GM21723 (cell line): ENCODE measurements at regions not wholly inside any gene's neighbourhood (a gene's known extent, or its start where the extent isn't known, plus 50 kb on each side); places are given as distances from the start of the nearest gene placed in this dataset.

Source experiments
- ATAC-seq: cut with Tn5 transposase; IDR thresholded peaks from one replicate; pipeline ENCODE4 v1.9.1; 2021; ENCODE audit warnings: mild to moderate bottlenecking, moderate library complexity; ENCODE audit not compliant: unreplicated experiment

DNA sequence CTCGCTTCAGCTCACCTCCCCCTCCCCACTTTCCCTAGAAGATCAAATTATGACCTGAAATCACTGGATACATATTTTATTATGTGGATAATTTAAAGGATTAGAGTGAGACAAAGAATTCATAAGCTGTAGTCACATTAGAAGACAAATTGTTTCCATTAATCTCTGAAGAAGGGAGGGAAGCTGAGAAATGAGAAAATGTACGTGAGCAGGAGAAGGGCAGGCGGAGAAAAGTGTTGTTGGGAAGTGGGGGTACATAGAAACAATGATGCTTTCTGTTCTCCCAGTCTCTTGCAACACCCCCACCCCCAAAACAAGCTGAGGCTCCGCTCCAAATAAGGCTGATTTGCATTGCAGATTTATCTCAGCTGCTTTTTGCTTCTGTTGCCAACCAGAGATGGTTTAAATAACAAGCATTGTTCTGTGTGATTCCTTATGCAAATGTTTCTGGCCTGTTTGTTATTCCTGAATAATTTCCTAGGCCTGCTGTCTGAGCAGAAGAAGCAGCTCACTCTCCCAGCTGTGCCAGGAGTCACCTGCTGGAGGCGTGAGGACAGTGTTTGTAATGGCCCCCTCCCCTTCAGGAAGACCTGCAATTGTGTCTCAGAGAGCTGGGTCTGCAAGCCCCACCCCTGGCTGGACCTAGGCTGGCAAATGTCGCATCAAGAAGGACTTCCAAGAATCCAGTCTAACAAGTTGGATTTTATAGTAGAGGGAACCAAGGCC is 121.8 kb upstream of the TNR start:
- ATAC-seq = no peak

DNA sequence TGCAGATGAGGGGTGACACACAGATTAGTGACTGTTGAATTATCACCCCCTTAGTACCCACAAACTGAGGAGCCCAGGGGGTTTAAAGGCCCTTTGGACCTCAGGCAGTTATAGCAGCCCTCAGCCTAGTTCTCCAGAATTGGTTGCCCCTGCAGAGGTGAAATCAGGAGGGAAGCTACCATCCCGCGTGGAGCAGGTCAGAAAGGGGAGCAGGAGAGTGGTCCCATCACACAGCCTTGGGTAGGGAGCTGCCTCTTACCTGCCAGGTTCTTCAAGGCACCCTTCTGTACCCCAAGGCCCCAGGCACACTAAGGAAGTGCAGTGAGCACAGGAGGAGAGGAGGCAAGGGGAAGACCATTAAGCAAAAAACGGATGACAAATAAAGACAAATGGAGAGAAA is 121.2 kb upstream of the TNR start:
- ATAC-seq = no peak

DNA sequence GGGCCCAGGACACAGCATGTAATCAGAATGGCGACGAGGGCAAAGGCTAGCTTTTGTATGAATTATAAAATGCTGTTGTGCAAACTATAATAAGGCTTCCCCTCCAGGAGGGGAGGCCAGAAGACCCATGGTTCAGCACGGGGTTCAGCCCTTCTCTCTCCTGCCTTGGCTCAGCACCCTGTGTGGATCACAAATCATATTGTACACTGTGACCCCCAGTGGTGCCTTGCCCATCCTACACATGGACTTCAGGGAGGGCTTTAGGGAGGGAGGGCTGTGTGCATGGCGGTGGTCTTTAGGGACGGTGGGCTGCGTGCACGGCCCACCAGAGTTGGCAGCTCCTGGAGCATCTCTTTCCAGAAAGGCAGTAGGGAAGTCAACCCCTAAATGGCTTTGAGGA is 120.8 kb upstream of the TNR start:
- no peak for ATAC-seq

DNA sequence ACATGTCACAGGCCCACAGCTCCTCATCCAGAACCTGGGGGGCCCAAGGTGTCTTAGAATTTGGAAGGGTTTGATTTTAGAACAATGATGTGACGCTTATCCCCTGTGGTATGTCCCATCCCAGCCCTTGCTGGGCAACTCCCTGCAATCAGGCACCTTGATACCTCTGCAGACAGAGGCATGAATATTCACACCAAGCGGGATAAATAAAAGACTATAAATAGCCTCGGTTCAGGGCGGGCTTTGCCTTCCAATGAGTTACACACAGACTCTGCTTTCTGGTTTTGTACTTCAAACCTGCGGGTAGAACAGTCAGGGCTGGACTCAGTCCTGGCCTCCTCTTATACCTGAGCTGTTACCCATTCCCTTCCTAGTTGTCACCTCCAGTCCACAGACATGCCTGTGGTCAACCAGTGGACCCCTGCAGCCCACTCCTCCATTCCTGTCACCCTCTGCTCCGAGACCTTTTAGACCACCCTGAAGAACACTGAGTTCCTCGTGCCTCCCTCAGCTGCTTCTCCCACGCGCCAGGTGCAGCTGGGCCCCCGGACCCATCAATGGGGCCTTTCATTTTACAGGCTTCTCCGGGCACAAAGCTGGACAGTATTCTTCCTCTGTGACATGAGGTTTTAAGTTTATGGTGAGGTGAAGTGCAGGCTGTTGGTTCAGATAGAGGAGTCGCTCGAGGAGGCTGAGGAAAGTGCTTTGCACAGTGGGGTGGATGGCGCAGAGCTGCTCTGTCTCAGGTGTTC is 120.1 kb upstream of the TNR start:
- no peak for ATAC-seq

DNA sequence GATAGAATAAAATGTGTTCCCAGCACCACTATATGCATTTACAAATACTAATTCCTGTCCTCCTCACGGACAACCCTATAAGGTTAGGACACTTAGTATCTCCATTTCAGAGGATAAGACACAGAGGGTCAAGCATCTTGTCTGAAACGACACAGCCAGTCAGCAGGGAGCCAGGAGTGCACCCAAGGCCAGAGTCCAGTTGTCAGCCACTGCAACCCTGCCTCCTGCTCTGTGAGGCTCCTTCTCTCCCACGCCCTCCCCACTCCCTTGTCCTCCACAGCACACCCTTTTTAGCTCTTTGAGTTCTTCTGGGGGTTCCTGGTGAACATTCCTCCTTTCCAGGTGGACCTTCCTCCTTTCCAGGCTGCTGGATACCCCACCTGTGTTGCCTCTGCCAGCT is 119.0 kb upstream of the TNR start:
- no peak for ATAC-seq

DNA sequence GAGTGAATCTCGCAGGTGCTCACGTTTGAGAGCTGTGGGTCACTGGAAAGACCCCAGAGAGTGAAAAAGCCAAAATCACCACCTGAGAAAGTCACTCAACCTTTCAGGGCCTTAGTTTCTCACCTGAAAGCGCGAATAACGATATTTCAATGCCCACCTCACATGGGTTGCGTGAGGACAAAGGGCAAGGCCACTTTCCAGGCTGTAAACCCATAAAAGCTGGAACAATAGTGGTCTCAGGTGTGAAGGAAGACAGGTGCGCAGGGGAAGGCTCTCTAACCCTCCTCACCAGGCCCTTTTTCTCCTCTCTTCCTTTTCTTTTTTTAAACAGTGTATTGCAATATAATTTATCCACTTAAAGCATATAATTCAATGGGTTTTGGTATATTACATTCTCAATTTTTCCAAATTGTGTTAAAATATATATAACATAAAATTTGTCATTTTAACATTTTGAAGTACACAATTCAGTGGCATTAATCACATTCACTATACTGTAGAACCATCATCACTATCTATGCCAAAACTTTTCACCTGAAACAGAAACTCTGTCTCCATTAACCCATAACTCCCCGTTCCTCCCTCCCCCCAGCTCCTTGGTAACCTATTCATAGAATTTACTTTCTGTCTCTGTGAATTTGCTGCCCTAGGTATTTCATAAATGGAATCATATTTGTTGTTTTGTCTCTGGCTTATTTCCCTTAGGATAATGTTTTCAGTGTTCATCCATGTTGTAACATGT is 118.4 kb upstream of the TNR start:
- no peak for ATAC-seq

DNA sequence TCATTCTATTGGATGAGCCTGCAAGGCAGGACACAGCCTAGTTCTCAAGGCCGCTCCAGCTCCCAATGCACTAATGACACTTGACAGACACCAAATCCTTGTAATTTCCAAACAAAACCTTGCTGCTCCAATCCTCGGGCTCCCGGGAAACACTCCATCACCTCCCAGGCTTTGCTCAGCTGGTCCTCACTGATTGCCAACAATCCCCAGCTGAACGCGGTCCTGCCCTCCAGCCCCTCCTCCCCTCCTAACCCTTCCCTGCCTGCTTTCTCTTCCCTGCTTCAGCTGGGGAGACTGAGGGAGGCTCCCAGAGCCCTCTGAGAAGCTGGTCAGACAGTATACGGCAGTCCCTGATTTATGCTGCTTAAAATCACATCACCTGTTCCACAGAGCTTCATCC is 114.4 kb upstream of the TNR start:
- ATAC-seq = no peak

DNA sequence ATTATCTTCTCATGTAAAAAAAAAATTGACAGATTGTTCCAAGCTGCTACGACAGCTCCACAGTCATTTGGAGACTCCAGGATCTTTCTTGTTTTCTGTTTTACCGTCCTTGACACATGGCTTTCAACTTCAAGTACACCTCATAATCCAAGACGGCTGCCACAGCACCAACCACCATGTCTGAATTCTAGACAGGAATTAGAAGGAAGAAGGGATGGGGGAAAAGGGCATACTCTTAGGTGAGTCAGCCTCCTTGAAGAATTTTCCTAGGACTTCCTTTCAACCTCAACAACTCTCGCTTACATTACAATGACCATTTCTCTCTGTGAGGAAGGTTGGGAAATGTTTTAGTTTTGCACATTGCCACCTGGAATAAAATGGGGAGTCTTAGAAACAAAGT is 110.3 kb upstream of the TNR start:
- ATAC-seq = no peak

DNA sequence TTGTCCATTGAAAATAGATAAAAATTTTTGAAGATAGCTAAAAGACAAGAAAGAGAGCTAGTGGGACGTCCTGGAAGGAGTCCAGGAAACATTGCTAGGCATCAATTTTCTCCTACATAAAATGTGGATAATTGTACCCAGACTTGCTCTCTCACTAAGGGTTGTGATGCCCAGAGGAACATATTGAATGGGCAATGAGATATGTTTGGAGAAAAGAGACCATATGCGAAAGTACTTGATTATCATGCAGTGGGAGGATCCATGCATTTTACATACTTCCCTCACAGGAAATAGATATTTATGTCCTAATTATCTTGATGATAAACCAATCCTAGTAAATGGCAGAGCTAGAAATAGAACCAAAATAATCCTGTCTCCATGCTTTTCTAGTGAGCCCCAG is 108.4 kb upstream of the TNR start:
- no peak for ATAC-seq

DNA sequence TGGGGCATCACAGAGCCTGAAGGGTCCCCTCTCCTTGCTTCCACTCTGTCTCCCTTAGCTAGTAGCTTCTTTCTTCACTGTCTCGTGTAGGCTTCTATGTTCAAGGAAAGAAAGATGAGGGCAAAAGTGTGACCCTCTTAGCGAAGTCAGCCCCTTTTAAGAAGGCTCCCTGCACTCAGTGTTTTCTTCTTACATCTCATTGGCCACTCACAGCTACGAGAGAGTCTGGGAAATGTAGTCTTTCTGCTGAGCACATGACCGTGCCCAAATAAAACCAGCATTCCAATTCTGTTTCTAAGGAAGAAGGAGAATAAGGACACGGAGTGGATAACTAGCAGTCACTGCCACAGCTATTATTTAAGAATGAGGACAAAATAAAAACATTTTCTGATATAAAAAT is 104.9 kb upstream of the TNR start:
- no peak for ATAC-seq

DNA sequence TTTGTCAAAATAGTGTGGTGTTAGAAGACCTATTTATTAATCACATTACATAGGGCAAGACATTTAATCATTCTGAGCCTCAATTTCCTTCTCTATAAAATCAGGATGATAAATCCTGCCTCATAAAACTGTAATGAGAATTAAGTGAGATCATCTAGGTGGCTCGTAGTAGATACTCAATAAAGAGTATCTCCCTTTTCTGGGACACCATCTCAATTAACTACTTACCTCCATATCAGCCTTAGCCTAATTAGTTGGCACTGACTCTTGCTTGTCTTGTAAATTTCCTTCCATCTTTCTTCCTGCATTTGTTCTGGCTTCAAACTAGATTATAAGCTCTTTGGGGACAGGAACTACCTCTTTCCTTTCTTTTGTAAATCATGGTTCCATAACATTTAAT is 102.6 kb upstream of the TNR start:
- ATAC-seq = no peak

DNA sequence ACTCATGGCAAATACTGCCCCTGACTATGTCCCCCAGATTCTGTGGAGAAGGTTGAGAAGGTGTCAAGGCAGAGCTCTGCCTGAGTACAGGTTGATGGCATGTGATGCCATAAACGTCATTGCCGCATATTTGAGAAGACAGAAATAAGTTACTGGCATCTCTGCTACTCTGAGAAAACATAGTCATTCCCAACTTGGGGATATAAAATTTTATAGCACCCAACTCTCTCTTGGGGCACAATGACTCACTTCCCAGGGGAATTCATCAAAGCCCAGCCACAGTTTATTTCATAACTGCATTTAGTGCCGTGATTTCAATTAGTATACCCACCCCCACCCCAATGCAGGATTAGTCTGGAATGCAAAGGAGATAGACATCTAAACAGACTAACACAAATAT is 101.9 kb upstream of the TNR start:
- no peak for ATAC-seq

DNA sequence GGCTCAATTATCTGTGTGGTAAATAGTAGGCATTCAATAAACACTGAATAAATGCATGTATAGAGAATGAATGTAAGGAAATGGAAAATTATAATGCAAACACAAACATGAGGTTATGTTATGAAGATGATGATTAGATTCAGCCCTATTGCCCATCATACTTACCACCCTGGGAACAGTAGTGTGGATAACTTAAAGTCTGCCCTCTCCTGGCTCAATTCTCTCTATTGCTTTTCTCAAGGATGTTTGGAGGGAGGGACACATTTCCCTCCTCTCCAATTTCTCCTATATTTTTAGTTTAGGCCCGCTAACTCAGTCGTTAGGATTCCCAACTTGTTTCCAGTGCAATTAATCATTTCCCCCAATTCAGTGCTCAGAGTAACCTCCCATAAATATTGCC is 101.5 kb upstream of the TNR start:
- no peak for ATAC-seq

DNA sequence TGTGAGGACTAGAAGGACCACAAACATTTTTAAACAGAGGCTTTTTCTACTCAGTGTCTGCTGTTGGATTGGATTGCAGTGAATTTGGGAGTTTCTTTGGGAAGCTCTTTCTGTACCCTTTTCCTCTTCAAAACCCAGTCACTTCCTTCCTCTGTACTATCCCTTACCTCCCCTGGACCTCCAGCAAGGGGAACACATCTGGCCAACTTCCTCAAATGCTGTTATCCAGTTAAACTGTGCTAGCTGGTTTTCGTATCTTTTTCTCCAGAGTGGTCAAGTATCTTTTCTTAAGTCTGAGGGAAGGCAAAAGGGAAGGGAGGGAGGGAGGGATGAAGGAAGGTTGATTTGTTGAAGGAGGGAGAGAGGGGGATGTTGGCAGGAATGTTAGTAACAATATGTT is 99.2 kb upstream of the TNR start:
- ATAC-seq = no peak

DNA sequence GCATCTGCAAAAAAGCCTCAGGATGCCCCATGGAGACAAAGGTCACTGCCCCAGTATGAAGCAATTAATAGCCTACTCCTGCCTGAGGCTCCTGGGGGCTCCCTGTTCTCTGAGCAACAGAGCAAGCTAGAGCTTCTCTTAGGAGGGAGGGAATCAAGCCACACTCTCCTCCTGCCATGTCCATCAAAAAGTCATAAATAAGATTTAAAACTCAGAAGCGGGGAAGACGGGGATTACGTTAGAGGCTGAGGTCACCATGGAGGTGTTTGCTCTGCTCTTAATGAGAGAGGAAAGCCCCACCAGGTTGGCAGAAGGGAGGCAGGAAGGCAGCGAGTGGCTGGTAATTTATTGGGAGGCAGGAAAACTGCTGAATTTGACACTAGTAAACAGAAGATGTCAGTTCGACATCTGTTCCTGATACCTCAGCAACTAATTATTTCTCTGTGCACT is 98.4 kb upstream of the TNR start:
- ATAC-seq = no peak

DNA sequence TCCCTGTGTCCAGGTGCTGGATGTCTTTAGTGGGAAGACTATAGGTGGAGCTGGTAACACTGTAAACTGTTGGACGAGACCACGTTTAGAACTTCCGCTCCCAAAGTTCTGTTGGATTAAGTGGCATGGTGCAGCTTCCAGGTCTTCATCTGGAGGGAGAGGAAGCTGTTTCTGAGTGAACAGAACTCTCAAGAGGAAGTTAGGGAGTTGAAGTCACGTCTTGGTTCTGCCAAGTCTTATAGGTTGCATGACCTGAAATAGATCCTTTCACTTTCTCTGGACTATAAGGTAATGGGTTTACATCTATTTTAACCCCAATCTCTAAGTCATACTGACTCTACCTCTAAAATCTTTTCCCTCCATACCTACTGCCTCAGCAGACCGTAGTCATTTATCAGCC is 97.4 kb upstream of the TNR start:
- no peak for ATAC-seq

DNA sequence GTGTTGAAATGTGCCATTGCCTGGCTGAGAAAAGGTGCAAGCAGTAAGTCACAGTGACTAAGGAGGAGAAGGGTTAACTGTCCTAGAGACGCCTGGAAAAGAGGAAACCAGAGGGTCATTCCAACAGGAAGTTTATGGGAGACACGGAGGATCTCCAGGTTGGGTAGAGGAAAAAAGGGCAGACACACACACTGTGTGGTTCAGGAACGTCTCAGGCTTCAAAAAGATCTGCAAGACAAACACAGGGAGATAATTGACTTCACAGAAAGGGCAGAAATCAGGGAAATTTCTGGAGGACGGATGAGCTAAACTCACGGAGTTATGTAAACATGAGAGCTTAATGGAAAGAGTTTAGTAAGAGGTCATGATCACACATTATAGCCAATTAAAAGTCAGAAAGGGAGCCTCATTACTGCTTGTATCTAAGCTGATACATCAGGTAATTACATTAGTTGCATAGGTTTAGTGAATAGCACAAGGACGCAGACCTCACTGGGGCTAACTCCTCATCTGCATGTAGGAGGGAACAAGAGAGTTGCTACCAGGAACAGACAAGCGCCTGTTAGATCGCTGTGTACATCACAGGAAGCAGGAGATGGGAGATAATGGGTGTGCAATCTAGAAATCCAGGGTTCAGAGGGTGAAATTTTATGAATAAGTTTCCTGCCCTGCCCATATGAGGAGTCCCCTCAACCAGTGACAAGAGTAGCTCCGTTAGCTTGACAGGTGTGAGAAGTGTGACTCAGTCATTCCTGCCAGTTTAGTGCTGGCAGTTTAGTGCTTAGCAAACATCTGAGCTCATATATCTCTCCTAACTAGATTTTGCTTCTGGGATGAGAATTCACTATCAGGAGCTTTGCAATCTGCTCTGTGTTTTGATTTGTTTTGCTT is 96.6 kb upstream of the TNR start:
- no peak for ATAC-seq

DNA sequence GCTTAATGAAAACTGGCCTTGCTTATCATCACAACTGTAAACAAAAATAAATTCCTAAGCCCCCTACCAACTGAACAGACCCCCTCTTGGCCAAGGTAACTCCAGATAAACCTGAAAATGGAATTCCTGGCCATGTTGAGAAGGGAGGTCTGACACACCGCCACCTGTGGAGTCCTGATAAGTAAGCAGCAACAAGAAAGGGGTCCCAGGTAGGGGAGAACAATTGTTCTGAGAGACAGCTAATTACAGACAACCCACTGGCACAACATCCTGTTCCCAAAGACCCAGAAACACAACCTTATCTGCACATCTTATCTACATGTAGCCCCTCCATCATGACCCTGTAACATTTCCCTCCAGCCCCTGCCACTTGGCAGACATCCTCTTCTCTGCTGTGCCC is 91.2 kb upstream of the TNR start:
- ATAC-seq = no peak

DNA sequence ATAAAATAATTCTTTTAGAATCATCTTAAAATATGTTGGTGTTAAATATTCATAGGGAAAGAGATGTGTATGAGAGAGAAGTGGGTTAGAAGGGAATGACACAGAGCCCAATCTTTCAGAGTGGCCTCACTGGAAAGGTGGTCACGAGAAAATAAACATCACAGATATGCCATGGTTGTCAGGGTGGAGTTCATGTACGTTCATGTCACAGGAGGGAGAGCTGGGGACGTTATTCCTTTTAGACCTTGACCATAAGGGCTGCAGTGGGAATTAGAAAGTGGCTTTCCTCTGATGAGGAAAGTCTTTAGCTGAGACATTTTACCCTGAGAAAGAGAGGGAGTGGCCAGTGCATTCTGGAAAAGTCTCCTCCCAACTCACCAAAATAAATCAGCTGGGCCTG is 90.6 kb upstream of the TNR start:
- ATAC-seq = no peak

DNA sequence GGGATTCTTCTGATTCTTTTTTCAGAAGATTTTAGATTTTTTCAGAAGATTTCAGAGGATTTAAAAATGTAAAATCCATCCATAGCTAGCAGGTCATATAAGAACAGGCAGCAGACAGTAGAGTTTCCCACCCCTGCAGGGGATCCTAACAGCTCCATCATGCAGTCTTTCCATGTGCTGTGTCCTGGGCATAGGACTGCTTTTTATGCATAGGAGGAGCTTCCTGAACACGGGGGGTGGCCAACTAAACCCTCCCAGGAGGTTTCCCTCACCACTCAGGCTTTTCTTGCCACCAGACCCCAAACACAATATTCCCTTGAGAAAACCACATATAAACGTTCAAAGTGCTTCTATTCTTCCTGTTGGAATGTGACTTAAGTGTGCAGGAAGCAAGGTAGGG is 90.1 kb upstream of the TNR start:
- ATAC-seq = no peak

DNA sequence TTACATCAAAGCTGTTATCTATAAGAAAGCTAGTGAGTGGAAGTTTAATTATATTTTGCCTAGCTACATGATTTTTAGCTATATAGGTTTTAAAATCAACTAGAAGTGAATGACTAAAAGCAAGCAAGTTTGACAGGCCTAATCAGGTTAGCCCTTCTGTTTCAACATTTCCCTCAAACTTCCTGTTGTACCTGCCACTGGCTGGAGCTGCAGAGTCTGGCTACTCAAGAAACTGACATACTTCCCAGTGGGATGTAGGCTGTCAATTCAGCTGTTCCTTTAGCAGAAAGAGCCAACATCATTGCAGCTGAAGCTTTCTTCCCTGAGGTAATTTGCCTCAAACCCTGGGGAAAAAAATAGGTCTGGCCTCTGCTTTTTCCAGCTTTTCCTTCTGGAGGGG is 87.1 kb upstream of the TNR start:
- ATAC-seq = no peak
